GM12872 (cell line): ENCODE measurements at regions not wholly inside any gene's neighbourhood (a gene's known extent, or its start where the extent isn't known, plus 50 kb on each side); places are given as distances from the start of the nearest gene placed in this dataset.

ENCODE experiments used
- CTCF ChIP-seq: IDR thresholded peaks from 3 replicates; pipeline ENCODE4 v1.5.1; 2011; ENCODE audit warnings: low read depth, mild to moderate bottlenecking, low read length, moderate library complexity; ENCODE audit not compliant: insufficient read depth

GRCh38 chr7:124497176-124497575 lies 268.4 kb downstream of the GPR37 start:
- no peak for TF ChIP-seq CTCF

- no peak for TF ChIP-seq CTCF
Measured at GRCh38 chr7:124489925-124490324, 275.7 kb downstream of the GPR37 start.

DNA sequence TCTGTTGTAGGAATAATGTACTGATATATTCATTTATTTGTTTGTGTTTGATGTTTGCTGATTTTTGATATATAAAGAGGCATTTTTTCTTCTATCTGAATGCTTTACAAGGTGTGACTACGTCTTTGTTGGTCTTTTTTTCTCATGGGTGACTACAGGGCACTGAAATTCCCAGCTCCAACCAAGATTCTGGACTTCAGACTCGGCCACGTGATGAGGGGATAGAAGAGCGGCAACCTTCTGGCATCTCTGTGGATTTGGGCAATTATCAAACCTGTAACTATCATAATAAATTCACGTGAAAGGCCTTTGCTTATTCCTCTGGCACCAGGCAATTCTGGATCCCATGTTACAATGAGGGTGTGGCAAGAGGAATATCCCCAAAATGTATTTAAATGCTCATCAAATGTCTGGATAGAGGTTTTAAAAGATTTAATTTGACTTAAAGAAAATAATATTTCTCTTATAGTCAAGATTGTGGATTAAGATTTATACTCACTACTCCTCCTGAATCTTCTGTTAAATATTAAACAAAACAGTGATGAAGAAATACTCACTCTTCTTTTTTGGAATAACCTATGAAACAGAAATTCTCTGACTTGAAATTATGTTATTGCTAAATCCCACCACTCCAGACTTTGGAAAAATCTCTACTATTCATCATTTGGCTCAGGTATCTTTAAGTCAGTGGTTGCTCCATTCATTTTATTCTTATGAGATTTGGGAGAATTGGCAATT lies 276.3 kb downstream of the GPR37 start:
- no peak for TF ChIP-seq CTCF

GRCh38 chr7:124482229-124482628 lies 283.4 kb downstream of the GPR37 start:
- TF ChIP-seq CTCF: no peak

DNA sequence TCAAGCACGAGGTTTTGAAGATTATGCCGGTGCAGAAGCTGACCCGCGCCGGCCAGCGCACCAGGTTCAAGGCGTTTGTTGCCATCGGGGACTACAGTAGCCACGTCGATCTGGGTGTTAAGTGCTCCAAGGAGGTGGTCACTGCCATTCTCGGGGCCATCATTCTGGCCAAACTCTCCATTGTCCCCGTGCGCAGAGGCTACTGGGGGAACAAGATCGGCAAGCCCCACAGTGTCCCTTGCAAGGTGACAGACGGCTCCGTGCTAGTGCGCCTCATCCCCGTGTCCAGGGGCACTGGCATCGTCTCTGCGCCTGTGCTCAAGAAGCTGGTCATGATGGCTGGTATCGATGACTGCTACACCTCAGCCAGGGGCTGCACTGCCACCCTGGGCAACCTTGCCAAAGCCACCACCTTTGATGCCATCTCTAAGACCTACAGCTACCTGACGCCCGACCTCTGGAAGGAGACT lies 284.7 kb downstream of the GPR37 start:
- no peak for TF ChIP-seq CTCF

DNA sequence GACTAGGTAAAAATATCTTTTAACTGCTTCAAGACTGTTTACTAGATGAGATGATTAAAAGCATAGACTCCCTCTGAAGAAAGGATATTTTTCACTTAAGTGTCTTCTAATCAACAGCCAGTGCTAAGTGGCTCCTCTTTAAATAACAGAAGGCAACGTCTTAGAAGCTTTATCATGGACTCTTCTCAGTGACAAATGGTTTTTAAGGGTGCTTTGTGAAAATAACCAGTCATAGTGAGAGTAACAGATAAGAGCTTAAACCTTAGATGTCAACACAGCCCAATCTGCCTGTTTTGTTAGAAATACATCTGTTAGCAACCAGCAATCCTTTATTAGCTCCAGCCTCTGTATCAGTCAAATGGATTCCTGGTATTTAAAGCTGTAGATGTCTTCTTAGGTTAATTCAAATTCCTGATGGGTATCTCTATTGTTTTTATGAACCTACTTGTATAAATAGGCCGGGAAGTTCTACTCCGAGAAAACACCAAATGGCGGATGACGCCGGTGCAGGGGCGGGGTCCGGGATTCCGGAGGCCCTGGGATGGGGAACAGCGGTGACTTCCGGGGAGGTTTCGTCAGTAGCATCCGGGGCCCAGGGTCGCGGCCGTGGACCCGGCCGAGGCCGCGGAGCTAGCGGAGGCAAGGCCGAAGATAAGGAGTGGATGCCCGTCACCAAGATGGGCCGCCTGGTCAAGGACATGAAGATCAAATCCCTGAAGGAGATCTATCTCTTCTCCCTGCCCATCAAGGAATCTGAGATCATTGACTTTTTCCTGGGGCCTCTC lies 285.4 kb downstream of the GPR37 start:
- TF ChIP-seq CTCF: no peak

GRCh38 chr7:124462249-124462648 lies 303.3 kb downstream of the GPR37 start:
- TF ChIP-seq CTCF: no peak
